ENCODE measurements at regions not wholly inside any gene's neighbourhood (a gene's known extent, or its start where the extent isn't known, plus 50 kb on each side); places are given as distances from the start of the nearest gene placed in this dataset.
A peak's percentile ranks its signal among the peaks of the same experiment; 100 is the strongest.

- TF ChIP-seq CTCF (IDR thresholded peaks at IDR 0.05; ENCODE audit: poor library complexity, severe bottlenecking) (peak; percentile 27), EZH2 (IDR thresholded peaks at IDR 0.05; ENCODE audit: borderline replicate concordance, insufficient read depth, low read length, poor library complexity, severe bottlenecking) (no peak), EP300 (conservative IDR thresholded peaks at IDR 0.05; ENCODE audit: poor library complexity, severe bottlenecking) (peak; percentile 65), SMC3 (conservative IDR thresholded peaks at IDR 0.05; ENCODE audit: poor library complexity) (no peak)
Observed at GRCh38 chr10:16367621-16368292, 69.1 kb upstream of the PTER start.
